GM23338 (cell line): ENCODE measurements at regions not wholly inside any gene's neighbourhood (a gene's known extent, or its start where the extent isn't known, plus 50 kb on each side); places are given as distances from the start of the nearest gene placed in this dataset.

Experiments used
- ATAC-seq: fragments of 200-7000 bp; cut with Tn5 transposase; 3 replicates; pipeline ENCODE4 v1.9.1; 2020
- DNase-seq: peaks from one replicate; pipeline ENCODE4 v3.0.0-alpha.2; 2015; ENCODE audit warnings: low spot score
- H2AFZ ChIP-seq: fragments of 200-600 bp; sonication (generic); 2 replicates; pipeline ENCODE4 v1.8.0; 2016; ENCODE audit warnings: antibody characterized with exemption, mild to moderate bottlenecking, moderate library complexity
- H3F3A ChIP-seq: fragments of 200-600 bp; sonication (generic); replicated peaks from 2 replicates; pipeline ENCODE4 v1.8.0; 2017; ENCODE audit warnings: antibody characterized with exemption, mixed run types, low read depth
- H3K27ac ChIP-seq: fragments of 200-600 bp; sonication (generic); 2 replicates; pipeline ENCODE4 v1.6.1; 2016; ENCODE audit warnings: low read depth
- H3K27me3 ChIP-seq: fragments of 200-600 bp; sonication (generic); 2 replicates; pipeline ENCODE4 v1.8.0; 2016; ENCODE audit warnings: mild to moderate bottlenecking, mixed run types, moderate library complexity; ENCODE audit not compliant: insufficient read depth
- H3K36me3 ChIP-seq: fragments of 200-600 bp; sonication (generic); 2 replicates; pipeline ENCODE4 v1.8.0; 2016; ENCODE audit warnings: mild to moderate bottlenecking; ENCODE audit not compliant: insufficient read depth
- H3K4me1 ChIP-seq: fragments of 200-600 bp; sonication (generic); 2 replicates; pipeline ENCODE4 v1.8.0; 2016; ENCODE audit warnings: mild to moderate bottlenecking, moderate library complexity; ENCODE audit not compliant: insufficient read depth
- H3K4me2 ChIP-seq: fragments of 200-600 bp; sonication (generic); 2 replicates; pipeline ENCODE4 v1.7.1; 2017; ENCODE audit warnings: mixed run types
- H3K4me3 ChIP-seq: fragments of 200-600 bp; sonication (generic); 2 replicates; pipeline ENCODE4 v1.6.1; 2016; ENCODE audit warnings: mixed run types
- H3K79me2 ChIP-seq: fragments of 200-600 bp; sonication (generic); replicated peaks from 2 replicates; pipeline ENCODE4 v1.8.0; 2017; ENCODE audit warnings: mild to moderate bottlenecking; ENCODE audit not compliant: insufficient read depth
- H3K9me2 ChIP-seq: fragments of 200-600 bp; sonication (generic); 2 replicates; pipeline ENCODE4 v1.8.0; 2017; ENCODE audit not compliant: insufficient read depth
- H4K20me1 ChIP-seq: fragments of 200-600 bp; sonication (generic); replicated peaks from 2 replicates; pipeline ENCODE4 v1.8.0; 2017; ENCODE audit warnings: mild to moderate bottlenecking; ENCODE audit not compliant: insufficient read depth
- H3K27ac Mint-ChIP-seq: 2 replicates; pipeline ENCODE4 v1.8.0; 2020; ENCODE audit warnings: inconsistent platforms, mild to moderate bottlenecking, moderate library complexity, mixed read lengths
- H3K27me3 Mint-ChIP-seq: 3 replicates; pipeline ENCODE4 v1.8.0; 2022; ENCODE audit warnings: low read depth, mild to moderate bottlenecking, moderate library complexity, mixed read lengths, inconsistent platforms; ENCODE audit not compliant: insufficient read depth, poor library complexity
- H3K36me3 Mint-ChIP-seq: 3 replicates; pipeline ENCODE4 v1.8.0; 2021; ENCODE audit warnings: low read depth, mild to moderate bottlenecking, inconsistent platforms, moderate library complexity, mixed read lengths
- H3K4me1 Mint-ChIP-seq: 3 replicates; pipeline ENCODE4 v1.8.0; 2020; ENCODE audit warnings: mild to moderate bottlenecking, inconsistent platforms, mixed read lengths
- H3K4me3 Mint-ChIP-seq: 3 replicates; pipeline ENCODE4 v1.8.0; 2021; ENCODE audit warnings: moderate library complexity, mild to moderate bottlenecking, inconsistent platforms, mixed read lengths
- H3K9me3 Mint-ChIP-seq: 3 replicates; pipeline ENCODE4 v1.8.0; 2020; ENCODE audit warnings: moderate library complexity, mild to moderate bottlenecking, inconsistent platforms, mixed read lengths
- EZH2phosphoT487 ChIP-seq: fragments of 200-600 bp; sonication (generic); IDR thresholded peaks from one replicate; pipeline ENCODE4 v1.8.1; 2018; ENCODE audit warnings: antibody characterized with exemption; ENCODE audit not compliant: unreplicated experiment
- JUNB ChIP-seq: IDR thresholded peaks from one replicate; pipeline ENCODE4 v1.6.1; 2016; ENCODE audit warnings: antibody characterized with exemption; ENCODE audit not compliant: unreplicated experiment
- NANOG ChIP-seq: IDR thresholded peaks from 2 replicates; pipeline ENCODE4 v1.6.1; 2016; ENCODE audit warnings: antibody characterized with exemption, borderline replicate concordance
- STAT1 ChIP-seq: IDR thresholded peaks from one replicate; pipeline ENCODE4 v1.6.1; 2016; ENCODE audit warnings: antibody characterized with exemption; ENCODE audit not compliant: unreplicated experiment
- ZNF114 ChIP-seq: fragments of 250-450 bp; sonication (Bioruptor Pico); IDR thresholded peaks from 2 replicates; pipeline ENCODE4 v1.5.0; 2020; ENCODE audit warnings: mild to moderate bottlenecking, moderate library complexity
- ZNF462 ChIP-seq: fragments of 250-450 bp; sonication (Bioruptor Pico); IDR thresholded peaks from 2 replicates; pipeline ENCODE4 v1.5.0; 2020; ENCODE audit warnings: mild to moderate bottlenecking, moderate library complexity
- TF ChIP-seq, protein P1 (sequence below): IDR thresholded peaks from one replicate; pipeline ENCODE4 v1.6.1; 2018; ENCODE audit warnings: antibody characterized with exemption; ENCODE audit not compliant: unreplicated experiment
- TF ChIP-seq, protein P2 (sequence below): IDR thresholded peaks from 2 replicates; pipeline ENCODE4 v1.6.1; 2016; ENCODE audit warnings: antibody characterized with exemption

DNA sequence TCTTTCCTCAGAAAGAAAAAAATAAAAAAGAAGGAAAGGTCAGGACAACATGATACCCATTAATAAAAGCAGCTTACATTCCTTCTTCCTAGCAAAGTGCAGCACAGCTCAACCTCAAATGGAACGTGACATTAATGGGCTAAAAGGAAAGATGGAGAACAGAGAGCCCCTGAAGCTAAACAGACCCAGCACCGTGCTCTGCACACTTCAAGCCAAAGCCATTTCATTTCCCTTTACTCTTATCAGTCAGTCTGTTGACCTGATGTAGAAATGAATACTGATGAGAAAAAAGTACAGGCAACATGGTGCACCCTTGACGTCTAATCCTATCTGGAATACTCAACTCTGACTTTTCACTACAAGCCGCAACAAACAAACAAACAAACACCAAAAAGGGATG lies 57.7 kb upstream of the EDNRA start:
- H3K4me3 ChIP-seq, result no peak overlapping the region
- ATAC-seq, result no peak
- H4K20me1 ChIP-seq, result no peaks in the 10 kb centered on the region
- H3K27me3 Mint-ChIP-seq, result no peaks in the 10 kb centered on the region
- H2AFZ ChIP-seq, result no peak overlapping the region
- 0 out of 2 replicates have a peak, but pooled peaks cover 2% of the 10 kb centered on the region for H3K4me1 ChIP-seq
- H3K27ac Mint-ChIP-seq, result no peak overlapping the region
- no peaks in the 10 kb centered on the region for H3K79me2 ChIP-seq
- no peaks in the 10 kb centered on the region for H3K9me3 Mint-ChIP-seq
- H3K9me2 ChIP-seq, result no peaks in the 10 kb centered on the region
- peaks cover 7% of the 10 kb centered on the region for H3K4me1 Mint-ChIP-seq
- no peak overlapping the region for H3K4me2 ChIP-seq
- no peaks in the 10 kb centered on the region for H3F3A ChIP-seq
- H3K36me3 Mint-ChIP-seq, result no peaks in the 10 kb centered on the region
- H3K27ac ChIP-seq, result no peak overlapping the region
- no peak overlapping the region for H3K4me3 Mint-ChIP-seq
- no peaks in the 10 kb centered on the region for H3K36me3 ChIP-seq
- no peaks in the 10 kb centered on the region for H3K27me3 ChIP-seq
- TF ChIP-seq STAT1 (no peak), ZNF462 (CRISPR knock-in tag) (no peak), EZH2phosphoT487 (no peak), JUNB (no peak), ZNF114 (CRISPR knock-in tag) (no peak), NANOG (no peak)
- TF ChIP-seq, protein P1, sequence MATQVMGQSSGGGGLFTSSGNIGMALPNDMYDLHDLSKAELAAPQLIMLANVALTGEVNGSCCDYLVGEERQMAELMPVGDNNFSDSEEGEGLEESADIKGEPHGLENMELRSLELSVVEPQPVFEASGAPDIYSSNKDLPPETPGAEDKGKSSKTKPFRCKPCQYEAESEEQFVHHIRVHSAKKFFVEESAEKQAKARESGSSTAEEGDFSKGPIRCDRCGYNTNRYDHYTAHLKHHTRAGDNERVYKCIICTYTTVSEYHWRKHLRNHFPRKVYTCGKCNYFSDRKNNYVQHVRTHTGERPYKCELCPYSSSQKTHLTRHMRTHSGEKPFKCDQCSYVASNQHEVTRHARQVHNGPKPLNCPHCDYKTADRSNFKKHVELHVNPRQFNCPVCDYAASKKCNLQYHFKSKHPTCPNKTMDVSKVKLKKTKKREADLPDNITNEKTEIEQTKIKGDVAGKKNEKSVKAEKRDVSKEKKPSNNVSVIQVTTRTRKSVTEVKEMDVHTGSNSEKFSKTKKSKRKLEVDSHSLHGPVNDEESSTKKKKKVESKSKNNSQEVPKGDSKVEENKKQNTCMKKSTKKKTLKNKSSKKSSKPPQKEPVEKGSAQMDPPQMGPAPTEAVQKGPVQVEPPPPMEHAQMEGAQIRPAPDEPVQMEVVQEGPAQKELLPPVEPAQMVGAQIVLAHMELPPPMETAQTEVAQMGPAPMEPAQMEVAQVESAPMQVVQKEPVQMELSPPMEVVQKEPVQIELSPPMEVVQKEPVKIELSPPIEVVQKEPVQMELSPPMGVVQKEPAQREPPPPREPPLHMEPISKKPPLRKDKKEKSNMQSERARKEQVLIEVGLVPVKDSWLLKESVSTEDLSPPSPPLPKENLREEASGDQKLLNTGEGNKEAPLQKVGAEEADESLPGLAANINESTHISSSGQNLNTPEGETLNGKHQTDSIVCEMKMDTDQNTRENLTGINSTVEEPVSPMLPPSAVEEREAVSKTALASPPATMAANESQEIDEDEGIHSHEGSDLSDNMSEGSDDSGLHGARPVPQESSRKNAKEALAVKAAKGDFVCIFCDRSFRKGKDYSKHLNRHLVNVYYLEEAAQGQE, result no peak
- TF ChIP-seq, protein P2, sequence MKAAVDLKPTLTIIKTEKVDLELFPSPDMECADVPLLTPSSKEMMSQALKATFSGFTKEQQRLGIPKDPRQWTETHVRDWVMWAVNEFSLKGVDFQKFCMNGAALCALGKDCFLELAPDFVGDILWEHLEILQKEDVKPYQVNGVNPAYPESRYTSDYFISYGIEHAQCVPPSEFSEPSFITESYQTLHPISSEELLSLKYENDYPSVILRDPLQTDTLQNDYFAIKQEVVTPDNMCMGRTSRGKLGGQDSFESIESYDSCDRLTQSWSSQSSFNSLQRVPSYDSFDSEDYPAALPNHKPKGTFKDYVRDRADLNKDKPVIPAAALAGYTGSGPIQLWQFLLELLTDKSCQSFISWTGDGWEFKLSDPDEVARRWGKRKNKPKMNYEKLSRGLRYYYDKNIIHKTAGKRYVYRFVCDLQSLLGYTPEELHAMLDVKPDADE, result no peak
- DNase-seq, result no peak
